HG03159 (cell line): ENCODE measurements at regions not wholly inside any gene's neighbourhood (a gene's known extent, or its start where the extent isn't known, plus 50 kb on each side); places are given as distances from the start of the nearest gene placed in this dataset.

Experiments
- ATAC-seq: cut with Tn5 transposase; IDR thresholded peaks from one replicate; pipeline ENCODE4 v1.9.1; 2021; ENCODE audit warnings: mild to moderate bottlenecking, moderate library complexity; ENCODE audit not compliant: unreplicated experiment

DNA sequence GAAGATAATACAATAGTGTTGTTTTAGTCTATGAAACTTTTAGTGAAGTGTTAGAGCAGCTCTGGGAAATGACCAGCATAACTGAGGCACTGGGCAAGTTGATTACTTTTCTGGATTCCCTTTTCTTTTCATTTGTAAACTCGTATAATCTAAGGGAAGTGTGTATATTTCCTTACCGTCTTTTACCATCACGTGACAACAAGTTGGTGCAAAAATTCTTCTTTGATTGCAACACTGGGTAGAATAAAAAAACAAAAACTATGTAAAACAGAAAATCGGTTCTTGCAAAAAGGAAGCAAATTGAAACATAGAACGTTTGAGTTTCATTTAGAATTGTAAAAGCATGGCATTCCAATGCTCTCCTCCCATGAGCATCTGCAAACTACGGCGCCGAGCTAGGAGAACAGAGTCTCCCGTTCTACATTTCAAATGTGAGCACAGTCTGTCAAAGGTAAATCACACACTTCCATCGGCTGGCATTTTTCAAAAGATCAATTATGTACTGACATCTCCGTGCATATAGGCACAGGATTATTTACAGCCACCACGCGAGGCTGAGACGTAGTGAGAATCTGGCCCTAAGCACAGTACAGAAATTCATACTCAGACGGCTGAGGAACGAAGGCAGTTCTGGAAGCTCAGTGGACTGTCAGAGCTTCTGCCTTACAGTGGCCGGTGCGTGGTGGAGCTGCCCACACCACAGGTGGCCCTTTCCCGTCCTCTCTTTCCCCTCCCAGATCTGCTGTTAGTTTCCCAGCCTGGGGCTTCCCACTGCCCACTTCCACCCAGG, 314.0 kb downstream of the BMP7 start:
- ATAC-seq, result no peak

DNA sequence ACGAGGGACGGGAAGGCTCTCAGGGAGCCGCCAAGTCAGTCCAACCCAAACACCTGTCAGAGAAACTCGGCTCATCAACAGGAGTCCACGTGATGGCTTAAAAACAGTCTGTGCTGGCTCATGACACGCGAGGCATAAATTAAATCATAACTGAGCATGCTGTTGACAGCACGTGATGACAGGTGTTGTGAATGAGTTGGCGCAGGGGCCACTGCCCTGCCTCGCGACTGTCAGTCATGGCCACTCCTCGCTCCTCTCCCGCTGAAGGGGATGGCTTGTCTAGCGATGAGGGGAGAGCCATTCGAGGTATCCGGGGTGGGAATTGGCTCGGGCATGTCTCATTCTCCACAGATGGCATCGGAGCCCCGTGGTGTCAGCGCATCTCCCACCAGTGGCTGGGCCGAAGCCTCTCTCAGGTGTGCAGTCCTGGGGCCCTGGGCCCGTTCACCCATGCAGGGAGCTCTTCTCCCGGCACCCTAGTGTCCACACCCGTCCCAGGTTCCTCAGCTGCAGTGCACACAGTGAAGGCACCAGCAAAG, 313.3 kb downstream of the BMP7 start:
- ATAC-seq, result no peak

DNA sequence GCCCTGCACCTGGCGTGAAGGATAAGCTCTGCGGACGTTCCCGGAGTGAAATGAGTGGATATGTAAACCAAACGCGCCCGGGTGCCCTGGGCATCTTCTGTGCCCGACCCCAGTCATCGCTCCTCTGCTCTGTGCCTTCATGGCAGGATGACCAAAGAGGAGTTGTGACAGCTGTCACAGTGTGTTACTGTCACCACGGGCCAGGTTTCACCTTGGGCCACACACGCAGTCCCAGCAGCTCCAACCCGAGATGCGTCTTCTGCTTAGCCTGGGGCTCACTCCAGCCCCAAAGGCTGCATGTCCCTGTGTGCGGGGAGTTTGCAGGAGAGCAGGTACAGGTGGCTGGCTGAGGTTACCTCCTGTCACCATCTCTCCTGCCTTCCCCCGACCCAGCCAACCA, 311.6 kb downstream of the BMP7 start:
- ATAC-seq, result no peak

DNA sequence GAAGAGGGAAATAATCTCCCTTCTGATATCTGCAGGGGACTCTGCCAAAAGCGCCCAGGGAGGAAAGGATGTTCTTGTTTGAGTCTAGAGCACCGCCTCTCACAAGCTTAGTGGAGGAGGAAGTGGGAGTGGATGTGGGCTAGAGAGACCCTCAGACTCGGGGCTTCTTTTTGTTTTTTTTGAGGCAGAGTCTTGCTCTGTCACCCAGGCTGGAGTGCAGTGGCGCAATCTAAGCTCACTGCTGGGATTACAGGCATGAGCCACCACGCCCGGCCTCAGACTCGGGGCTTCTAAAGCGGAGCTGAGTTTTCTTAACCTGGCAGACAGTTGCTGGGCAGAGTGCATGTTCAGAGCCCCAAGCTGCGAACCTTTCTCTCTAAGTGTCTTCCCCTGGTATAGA, 310.8 kb downstream of the BMP7 start:
- no peak for ATAC-seq

DNA sequence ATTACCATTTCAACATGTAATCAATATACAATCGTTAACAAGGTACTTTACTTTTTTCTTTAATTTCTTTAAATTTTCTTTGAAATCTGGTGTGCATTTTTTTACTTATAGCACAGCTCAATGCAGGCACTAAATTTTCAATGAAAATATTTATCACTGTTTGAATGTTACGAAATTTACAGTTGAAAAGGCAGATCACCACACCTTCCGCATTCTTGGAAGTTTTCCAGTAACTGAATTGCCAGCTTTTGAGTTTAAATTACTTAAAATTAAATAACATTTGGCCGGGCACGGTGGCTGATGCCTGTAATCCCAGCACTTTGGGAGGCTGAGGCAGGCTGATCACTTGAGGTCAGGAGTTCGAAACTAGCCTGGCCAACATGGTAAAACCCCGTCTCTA, 309.9 kb downstream of the BMP7 start:
- no peak for ATAC-seq

DNA sequence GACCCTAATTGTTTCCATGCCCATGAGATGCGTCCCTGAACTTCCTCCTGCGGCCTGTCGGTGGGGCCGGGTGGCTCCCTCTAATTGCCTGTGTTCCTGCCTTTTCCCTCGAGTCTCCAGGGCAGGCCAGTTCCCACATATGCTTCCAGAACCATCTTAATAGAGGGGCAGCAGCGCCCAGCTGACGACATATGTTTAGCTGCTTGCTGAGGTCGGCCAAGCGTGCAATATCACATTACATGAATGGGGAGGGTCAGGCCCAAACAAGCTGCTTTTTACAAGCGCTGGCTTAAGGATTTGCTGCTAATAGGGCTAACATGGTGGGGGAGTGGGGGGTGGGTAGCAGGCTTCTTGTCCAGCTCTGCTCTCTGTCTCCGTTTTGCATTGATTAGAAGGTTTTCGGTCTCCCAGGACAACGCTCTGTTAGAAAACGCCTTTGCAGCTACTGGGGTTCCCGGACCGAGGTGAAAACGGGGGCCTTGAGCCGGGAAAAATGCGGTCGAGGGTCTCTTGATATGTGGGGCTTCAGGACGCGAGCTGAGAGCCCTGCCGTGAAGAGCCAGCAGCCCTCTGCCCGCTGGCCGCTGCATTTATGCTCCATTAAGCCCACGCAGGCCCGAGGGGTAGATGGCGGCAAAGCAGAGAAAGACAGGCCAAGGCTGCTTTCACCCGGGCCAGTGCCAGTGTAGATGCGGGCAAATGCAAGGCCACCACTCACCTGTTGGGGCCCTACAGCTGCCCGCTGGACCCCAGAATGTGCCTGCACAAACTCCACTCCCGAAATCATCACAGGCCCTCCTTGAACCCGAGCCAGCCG, 308.5 kb downstream of the BMP7 start:
- no peak for ATAC-seq

DNA sequence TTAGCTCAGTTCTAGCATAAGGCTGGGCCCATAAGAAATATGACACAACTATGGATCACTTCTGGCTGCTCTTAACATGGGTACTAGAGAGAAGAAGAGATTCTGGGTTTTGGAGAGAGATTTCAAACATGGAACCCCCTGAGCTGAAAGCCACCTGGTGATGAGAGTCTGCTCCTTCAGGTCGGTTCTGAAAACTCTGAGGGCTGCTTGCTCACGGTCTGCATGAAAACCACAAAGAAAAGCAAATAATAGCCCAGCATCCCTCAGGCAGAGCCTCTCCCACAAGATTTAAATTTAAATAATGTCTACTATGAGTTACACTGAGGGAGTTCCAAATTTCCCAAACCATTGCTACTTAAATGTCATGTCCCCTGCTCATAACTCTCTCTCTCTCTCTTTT, 301.5 kb downstream of the BMP7 start:
- no peak for ATAC-seq

DNA sequence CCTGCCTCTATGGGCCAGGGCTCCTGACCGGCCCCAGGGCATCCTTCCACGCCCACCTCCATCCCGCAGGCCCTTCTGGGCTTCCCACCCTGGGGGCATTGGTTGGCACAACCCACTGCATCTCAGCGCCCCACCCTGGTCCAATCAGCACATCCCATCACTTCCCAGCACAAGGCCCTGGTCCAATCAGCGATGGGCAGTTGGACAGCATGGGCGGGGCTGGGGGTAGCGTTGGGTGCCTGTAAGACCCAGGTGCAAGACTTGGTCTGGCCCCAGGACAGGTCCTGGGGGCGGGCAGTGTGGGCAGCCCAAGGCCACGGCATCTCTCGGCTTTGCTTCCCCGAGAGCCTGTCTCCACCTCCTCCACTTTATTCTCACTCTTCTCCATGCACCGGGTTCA, 298.5 kb downstream of the BMP7 start:
- ATAC-seq, result no peak

DNA sequence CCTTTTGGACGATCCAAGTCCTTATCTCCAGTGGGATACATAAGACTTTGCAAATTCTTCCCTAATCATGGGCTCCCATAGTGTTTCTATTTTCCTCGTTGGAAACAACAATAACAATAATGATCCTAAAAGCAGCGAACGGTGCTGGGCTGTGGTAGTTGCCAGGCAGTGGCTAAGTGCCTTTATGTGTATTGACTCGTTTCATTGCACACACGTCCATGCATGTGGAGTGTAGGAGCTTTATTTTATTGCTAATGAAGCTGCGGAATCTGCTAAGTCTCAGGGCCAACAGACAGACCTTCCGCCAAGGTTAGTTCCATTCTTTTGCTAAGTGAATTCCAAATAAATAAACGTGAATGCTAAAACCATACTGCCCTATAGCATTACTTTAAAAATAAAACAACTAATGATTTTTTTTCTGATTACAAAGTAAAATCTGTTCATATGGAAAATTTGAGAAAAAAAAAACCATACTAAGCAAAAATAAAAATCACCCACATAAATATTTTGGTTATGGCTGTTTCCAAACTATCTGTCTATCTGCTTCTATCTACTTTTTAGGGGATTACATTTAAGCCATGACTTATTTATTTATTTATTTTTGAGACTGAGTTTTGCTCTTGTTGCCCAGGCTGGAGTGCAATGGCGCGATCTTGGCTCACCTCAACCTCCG, 297.9 kb downstream of the BMP7 start:
- ATAC-seq, result no peak

DNA sequence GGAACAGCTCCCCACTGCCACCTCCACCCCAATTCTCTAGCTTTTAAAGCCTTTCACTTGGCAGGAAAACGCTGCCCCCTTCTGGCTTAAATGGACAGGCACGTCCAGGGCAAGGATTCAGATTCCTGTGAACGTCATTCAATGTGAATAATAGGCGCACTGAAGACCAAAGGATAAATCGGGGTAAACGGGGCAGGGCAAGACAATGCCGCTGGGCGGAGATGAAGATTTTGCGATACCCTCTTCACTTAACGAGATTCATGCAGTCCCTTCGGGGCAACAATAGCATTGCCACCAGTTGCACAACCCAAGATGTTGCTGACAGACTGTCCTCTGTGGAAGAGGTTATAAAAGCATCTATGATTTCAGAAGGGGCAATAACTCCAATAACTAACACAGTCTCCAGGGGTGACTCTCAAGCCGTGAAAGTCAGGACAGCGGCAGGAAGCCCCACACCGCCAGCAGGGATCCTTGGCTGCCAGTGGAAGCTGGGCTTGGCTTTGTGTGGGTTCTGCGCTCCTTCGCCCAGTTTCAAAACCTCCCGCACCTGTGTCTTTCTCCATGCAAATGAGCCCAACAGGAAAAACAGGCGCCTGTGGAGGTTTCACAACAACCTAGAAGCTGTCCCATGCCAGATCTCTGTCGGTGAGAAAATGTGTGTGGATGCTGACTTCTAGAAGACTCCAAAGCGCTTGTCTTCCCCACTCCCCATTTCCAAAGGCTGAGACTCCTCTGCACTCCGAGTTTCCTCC, 291.8 kb downstream of the BMP7 start:
- ATAC-seq, result no peak

DNA sequence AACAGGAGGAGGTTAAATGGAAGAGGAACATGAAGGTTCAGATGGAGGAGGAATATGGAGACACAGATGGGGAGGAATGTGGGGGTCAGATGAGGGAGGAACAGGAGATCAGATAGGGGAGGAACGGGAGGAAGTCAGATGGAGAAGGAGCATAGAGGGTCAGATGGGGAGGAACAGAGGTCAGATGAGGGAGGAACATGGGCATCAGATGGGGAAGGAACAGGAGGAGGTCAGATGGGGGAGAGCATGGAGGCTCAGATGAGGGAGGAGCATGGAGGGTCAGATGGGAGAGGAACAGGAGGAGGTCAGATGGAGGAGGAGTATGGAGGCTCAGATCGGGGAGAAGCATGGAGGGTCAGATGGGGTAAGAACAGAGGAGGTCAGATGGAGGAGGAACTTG, 290.6 kb downstream of the BMP7 start:
- ATAC-seq, result no peak

DNA sequence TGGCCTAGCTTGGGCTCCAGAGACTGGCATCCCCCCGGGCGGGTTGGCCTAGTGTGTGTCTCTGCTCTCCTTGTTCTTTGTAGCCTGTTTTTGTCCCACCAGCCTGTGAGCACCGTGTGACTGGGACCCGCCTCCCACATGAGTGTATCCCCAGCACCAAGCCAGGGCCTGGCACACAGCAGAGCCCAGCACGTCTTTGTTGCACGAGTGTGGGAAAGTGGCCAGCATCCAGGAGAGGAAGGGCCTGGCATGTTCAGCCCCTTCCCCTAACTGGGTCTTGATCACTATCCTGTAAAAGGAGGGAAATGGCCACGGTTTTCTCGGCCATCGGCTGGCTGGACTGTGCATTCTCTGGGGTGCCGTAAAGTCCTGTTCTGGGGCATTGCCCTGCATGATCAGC, 290.1 kb downstream of the BMP7 start:
- ATAC-seq, result no peak

DNA sequence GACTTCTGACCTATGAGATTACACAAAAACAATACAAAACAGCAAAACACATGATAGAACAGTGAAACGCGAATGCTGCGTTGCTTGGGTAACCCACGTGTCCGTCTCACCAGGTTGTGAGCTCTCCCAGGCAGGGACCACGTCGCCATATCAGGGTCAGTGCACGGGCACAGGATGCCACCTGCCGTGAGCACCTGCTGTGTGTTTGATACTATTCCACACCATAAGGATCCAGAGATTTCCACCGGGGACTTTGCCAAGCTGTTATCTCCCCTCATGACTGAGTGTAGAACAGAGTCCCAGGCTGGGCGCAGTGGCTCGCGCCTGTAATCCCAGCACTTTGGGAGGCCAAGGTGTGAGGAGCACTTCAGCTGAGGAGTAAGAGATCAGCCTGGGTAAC, 288.0 kb downstream of the BMP7 start:
- no peak for ATAC-seq

DNA sequence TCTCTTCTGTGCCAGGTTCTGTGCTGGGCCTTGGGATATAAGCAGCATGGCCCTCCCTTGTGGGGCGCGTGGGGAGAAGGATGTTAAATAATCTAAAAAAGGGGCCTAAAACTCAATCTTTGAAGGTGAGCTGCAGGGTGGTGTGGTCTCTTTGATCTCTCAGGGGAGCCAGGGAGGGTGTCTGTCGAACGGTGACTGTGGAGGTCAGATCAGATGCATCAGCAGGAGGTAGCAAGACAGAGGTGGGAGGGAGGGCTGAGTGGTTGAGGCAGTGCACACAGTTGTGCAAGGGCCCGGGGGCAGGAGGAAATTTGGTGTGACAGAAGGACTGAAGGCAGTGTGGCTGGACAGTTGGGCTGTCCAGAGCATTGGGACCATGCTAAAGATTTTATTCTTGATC, 287.3 kb downstream of the BMP7 start:
- ATAC-seq, result no peak

DNA sequence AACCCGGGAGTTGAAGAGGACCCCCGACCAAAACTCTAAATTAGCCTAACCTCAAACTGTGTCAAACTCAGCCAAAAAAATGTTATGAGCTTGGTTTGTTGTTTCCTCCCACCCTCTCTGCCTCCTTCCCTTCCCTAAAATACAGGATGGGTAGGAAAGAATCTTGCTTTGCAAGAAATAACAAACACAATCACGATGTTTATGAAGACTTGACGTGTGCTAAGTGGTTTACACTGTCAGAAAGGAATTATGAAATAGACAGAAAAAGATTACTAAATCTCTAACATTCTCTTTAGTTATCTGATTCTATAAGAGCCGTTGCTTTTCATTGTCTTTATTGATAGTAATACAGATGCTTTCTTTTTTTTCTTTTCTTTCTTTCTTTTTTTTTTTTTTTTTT, 285.1 kb downstream of the BMP7 start:
- ATAC-seq, result no peak

DNA sequence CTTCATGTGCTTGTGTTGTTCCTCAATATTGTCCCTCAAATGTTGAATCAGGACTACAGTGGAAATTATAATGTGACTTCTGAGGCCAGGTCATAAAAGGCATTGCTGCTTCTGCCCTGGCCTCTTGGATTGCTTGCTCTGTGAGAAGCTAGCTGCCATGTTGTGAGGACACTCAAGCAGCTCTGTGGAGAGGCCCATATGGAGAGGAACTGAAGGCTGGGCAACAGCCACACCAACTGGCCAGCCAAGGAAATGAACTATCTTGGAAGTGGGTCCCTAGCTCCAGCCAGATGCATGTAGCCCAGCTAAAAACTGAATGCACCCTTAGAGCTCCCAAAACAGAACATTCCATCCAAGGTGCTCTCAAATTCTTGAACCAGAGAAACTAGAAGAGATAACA, 282.6 kb downstream of the BMP7 start:
- ATAC-seq, result no peak

DNA sequence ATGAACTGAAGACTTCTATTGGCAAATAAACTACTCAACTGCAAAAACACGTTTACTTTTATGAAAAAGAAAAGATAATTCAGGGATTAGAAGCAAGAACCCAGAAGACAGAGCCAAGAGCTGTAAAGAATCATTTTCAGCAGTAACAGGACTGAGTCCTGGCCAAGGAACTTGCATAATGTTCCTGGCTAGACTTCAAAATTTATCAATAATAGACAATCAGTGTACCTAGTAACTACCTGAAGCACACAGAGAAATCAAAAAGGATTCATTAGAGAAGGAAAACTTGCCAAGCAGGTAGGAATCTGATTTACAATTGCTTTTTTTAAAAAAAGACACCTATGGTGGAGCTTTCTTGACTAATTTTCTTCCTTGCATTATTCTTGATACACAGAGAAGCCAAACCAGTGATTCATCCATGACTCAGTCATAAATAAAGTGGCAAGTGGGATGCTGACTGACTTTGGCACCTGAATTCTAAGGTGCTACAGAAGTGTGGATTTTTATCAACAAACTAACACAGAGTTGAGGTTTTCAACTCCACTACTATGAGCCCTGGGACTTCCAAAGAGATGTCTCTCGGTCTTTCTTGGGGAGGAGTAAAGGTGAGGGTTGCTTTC, 281.3 kb downstream of the BMP7 start:
- no peak for ATAC-seq

DNA sequence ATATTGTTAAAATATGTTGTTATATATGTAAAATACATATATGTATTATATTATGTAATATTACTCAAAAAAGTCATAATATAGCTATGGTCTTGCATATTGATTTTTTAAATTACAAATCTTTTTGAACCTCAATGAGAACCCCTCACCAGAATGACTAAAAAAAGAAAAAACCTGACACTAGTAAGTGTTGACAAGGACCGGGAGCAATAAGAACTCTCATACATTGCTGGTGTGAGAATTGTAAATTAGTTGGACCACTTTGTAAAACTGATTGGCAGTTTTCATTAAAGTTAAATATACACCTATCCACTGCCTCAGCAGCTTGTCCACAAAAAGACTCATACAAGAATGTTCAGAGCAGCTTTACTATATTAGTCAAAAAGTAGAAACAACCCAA, 280.0 kb downstream of the BMP7 start:
- ATAC-seq, result no peak

DNA sequence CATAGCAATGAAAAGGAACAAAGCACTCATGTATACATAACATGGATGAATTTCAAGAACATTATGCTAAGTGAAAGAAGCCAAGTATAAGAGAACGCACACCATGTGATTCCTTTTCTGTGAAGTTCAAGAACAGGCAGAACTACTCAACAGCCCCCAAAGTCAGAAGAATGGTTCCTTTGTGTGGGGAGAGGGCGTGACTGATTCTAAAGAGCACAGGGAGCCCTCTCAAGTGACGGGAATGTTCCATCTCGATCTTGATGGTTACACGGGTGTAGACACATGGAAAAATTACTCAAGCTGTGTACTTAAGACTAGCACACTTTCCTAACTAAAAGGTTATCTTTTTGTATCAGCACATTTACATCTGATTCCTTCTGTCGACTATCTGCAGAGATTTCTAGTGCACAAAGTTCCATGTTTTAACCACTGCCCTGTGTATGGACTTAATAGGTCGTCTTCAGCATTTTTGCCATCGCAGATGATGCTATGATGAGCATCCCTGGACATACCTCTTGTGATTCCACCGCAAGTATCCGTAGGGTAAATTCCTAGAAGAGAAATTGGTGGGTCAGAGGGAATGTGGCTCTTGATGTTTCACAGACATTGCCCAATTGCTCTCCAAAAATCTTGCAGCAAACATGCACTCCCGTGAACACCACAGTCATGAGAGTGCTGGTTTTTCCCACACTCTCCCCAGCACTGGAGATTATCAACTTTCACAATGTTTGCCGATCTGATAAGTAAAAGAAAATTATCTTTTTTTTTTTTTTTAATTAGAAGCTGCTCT, 279.3 kb downstream of the BMP7 start:
- no peak for ATAC-seq

DNA sequence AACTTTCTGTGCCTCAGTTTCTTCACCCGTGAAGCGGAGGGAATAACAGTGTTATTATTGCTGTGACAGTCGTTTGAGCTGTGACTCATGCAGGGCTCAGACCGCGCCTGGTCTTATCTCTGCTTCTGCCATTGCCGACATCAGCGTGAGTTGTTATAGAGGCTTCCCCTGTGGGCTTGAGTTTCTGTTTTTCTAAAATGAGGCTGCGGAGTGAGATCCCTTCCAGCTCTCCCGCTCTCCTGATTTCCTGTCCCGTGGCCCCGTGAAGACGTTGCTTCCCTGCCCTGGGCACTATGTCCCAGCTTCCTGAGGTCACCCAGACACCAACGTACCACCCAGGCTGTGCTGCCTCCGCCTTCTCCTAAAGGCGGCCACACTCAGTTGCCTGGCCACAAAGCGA, 278.5 kb downstream of the BMP7 start:
- no peak for ATAC-seq
